BLaER1 treated with 17β-estradiol and CSF1 and Interleukin-3, amounts not matched to agents 10 nM and 100 nM (cell line): ENCODE measurements at regions not wholly inside any gene's neighbourhood (a gene's known extent, or its start where the extent isn't known, plus 50 kb on each side); places are given as distances from the start of the nearest gene placed in this dataset.

Experiments used
- H3K27ac ChIP-seq, 11 experiments: shearing (Covaris generic); formaldehyde crosslinking; 2 replicates each; pipeline ENCODE4 v1.8.1; 2022
- H3K27me3 ChIP-seq, 11 experiments: shearing (Covaris generic); formaldehyde crosslinking; 2 replicates each; pipeline ENCODE4 v1.8.1; 2022
- H3K36me3 ChIP-seq, 11 experiments: shearing (Covaris generic); formaldehyde crosslinking; 2 replicates each; pipeline ENCODE4 v1.8.1; 2022
- H3K4me1 ChIP-seq, 10 experiments: shearing (Covaris generic); formaldehyde crosslinking; 2 replicates each; pipeline ENCODE4 v1.8.1; 2022
- H3K4me2 ChIP-seq, 11 experiments: shearing (Covaris generic); formaldehyde crosslinking; 2 replicates each; pipeline ENCODE4 v1.8.1; 2022
- H3K4me3 ChIP-seq, 10 experiments: shearing (Covaris generic); formaldehyde crosslinking; 2 replicates each; pipeline ENCODE4 v1.8.1; 2022
- H3K9ac ChIP-seq, 11 experiments: shearing (Covaris generic); formaldehyde crosslinking; 2 replicates each; pipeline ENCODE4 v1.8.1; 2022
- H3K9me3 ChIP-seq, 11 experiments: shearing (Covaris generic); formaldehyde crosslinking; replicated peaks in 1 of 11; 2 replicates each; pipeline ENCODE4 v1.8.1; 2022
- H4K20me1 ChIP-seq, 11 experiments: shearing (Covaris generic); formaldehyde crosslinking; 2 replicates each; pipeline ENCODE4 v1.8.1; 2022
- Cebpa-rat ChIP-seq, 11 experiments: shearing (Covaris generic); IDR thresholded peaks; 2 replicates each; pipeline ENCODE4 v1.8.1; 2022

- no peaks in the 10 kb centered on the region for H4K20me1 ChIP-seq
- peaks cover 11 to 35% (median 16%) of the 10 kb centered on the region in 10 experiments for H3K4me1 ChIP-seq
- no peak overlapping the region for H3K27ac ChIP-seq
- H3K27me3 ChIP-seq = no peaks in the 10 kb centered on the region
- H3K9me3 ChIP-seq = peaks cover 15 to 36% (median 22%) of the 10 kb centered on the region in 11 experiments
- H3K36me3 ChIP-seq = no peaks in the 10 kb centered on the region
- TF ChIP-seq Cebpa-rat (IDR thresholded peaks at IDR 0.05) = no peak
- H3K4me3 ChIP-seq = no peak overlapping the region
- H3K4me2 ChIP-seq = no peak overlapping the region
- H3K9ac ChIP-seq = no peak overlapping the region
Measured at GRCh38 chr22:22834204-22834603, 53.4 kb upstream of the IGLL5 start.

- Histone ChIP-seq H3K36me3 (no peaks in the 10 kb centered on the region), H3K27me3 (no peaks in the 10 kb centered on the region), H3K9me3 (peaks cover 15 to 35% (median 24%) of the 10 kb centered on the region in 11 experiments), H4K20me1 (no peaks in the 10 kb centered on the region), H3K4me1 (peaks cover 11 to 35% (median 16%) of the 10 kb centered on the region in 10 experiments), H3K4me2 (no peak overlapping the region), H3K4me3 (no peak overlapping the region), H3K27ac (no peak overlapping the region), H3K9ac (no peak overlapping the region)
- no peak for TF ChIP-seq Cebpa-rat (IDR thresholded peaks at IDR 0.05)
Measured at GRCh38 chr22:22834783-22835182, 52.8 kb upstream of the IGLL5 start.

GRCh38 chr22:22835242-22835641, 52.4 kb upstream of the IGLL5 start:
- H3K4me1 ChIP-seq = peaks cover 11 to 36% (median 16%) of the 10 kb centered on the region in 10 experiments
- H3K4me2 ChIP-seq = peak overlapping the region in 1 of 11 experiments; percentile 77; a peak in 1 of 22 replicates
- H3K9ac ChIP-seq = no peak overlapping the region
- H3K27ac ChIP-seq = no peak overlapping the region
- TF ChIP-seq Cebpa-rat (IDR thresholded peaks at IDR 0.05) = no peak
- no peaks in the 10 kb centered on the region for H3K27me3 ChIP-seq
- H3K9me3 ChIP-seq = peaks cover 12 to 30% (median 22%) of the 10 kb centered on the region in 11 experiments
- H3K36me3 ChIP-seq = no peaks in the 10 kb centered on the region
- H4K20me1 ChIP-seq = no peaks in the 10 kb centered on the region
- H3K4me3 ChIP-seq = no peak overlapping the region

- H3K4me2 ChIP-seq = peak overlapping the region in 3 of 11 experiments; percentile 55 to 77 (median 57); a peak in 4 of 22 replicates
- no peaks in the 10 kb centered on the region for H3K27me3 ChIP-seq
- H3K4me3 ChIP-seq = no peak overlapping the region
- peaks cover 11 to 42% (median 16%) of the 10 kb centered on the region in 10 experiments for H3K4me1 ChIP-seq
- TF ChIP-seq Cebpa-rat (IDR thresholded peaks at IDR 0.05) = no peak
- H3K27ac ChIP-seq = peak overlapping the region in 2 of 11 experiments; percentile 15 to 39; a peak in 2 of 22 replicates
- peaks cover 7 to 25% (median 16%) of the 10 kb centered on the region in 11 experiments; a peak in 21 of 22 replicates for H3K9me3 ChIP-seq
- no peak overlapping the region for H3K9ac ChIP-seq
- no peaks in the 10 kb centered on the region for H4K20me1 ChIP-seq
- H3K36me3 ChIP-seq = no peaks in the 10 kb centered on the region
Measured at GRCh38 chr22:22835771-22836291, 51.8 kb upstream of the IGLL5 start.

GRCh38 chr22:22836635-22837034, 51.0 kb upstream of the IGLL5 start:
- TF ChIP-seq Cebpa-rat (IDR thresholded peaks at IDR 0.05) = peak in 8 of 11 experiments; percentile 28 to 60 (median 52); a peak in 10 of 22 replicates
- Histone ChIP-seq H3K4me3 (no peak overlapping the region), H3K27ac (peak overlapping the region in 3 of 11 experiments; percentile 15 to 39 (median 30); a peak in 3 of 22 replicates), H4K20me1 (no peaks in the 10 kb centered on the region), H3K27me3 (no peaks in the 10 kb centered on the region), H3K4me1 (peaks cover 11 to 49% (median 16%) of the 10 kb centered on the region in 10 experiments), H3K9ac (no peak overlapping the region), H3K9me3 (peaks cover 2 to 22% (median 11%) of the 10 kb centered on the region in 11 experiments; a peak in 17 of 22 replicates), H3K36me3 (no peaks in the 10 kb centered on the region), H3K4me2 (peak overlapping the region in 5 of 11 experiments; percentile 33 to 77 (median 56); a peak in 9 of 22 replicates)
